ENCODE measurements at regions not wholly inside any gene's neighbourhood (a gene's known extent, or its start where the extent isn't known, plus 50 kb on each side); places are given as distances from the start of the nearest gene placed in this dataset.
"Not testable (repeated sequence)": the region's sequence is repeated elsewhere in the genome, so short reads cannot be mapped to it uniquely, and the experiment has no call there.

- no peaks in the 10 kb centered on the region for H3K27me3 ChIP-seq
- no peaks in the 10 kb centered on the region for H3K36me3 ChIP-seq
- DNase-seq = no peak
- TF ChIP-seq CTCF (IDR thresholded peaks at IDR 0.05; ENCODE audit: low read depth, low read length) = no peak
- H3K9me3 ChIP-seq = no peaks in the 10 kb centered on the region
- no peak overlapping the region for H3K4me3 ChIP-seq (ENCODE audit: low read depth, low read length)
- H3K4me1 ChIP-seq = no peaks in the 10 kb centered on the region
Measured at GRCh38 chr11:23789200-23789853, 707.5 kb upstream of the LUZP2 start.

- Histone ChIP-seq H3K36me3 (no peaks in the 10 kb centered on the region), H3K4me1 (no peaks in the 10 kb centered on the region), H3K9me3 (no peaks in the 10 kb centered on the region), H3K27me3 (no peaks in the 10 kb centered on the region), H3K4me3 (ENCODE audit: low read depth, low read length) (no peak overlapping the region)
- DNase-seq = no peak
- no peak for TF ChIP-seq CTCF (IDR thresholded peaks at IDR 0.05; ENCODE audit: low read depth, low read length)
Measured at GRCh38 chr11:23789938-23790371, 706.9 kb upstream of the LUZP2 start.

- Histone ChIP-seq H3K36me3 (no peaks in the 10 kb centered on the region), H3K9me3 (no peaks in the 10 kb centered on the region), H3K4me3 (ENCODE audit: low read depth, low read length) (no peak overlapping the region), H3K27me3 (no peaks in the 10 kb centered on the region), H3K4me1 (no peaks in the 10 kb centered on the region)
- no peak for TF ChIP-seq CTCF (IDR thresholded peaks at IDR 0.05; ENCODE audit: low read depth, low read length)
- DNase-seq = no peak
Measured at GRCh38 chr11:23797624-23798419, 699.0 kb upstream of the LUZP2 start.

- H3K9me3 ChIP-seq; H3K36me3 ChIP-seq; H3K4me1 ChIP-seq; H3K4me3 ChIP-seq (ENCODE audit: low read depth, low read length); DNase-seq; H3K27me3 ChIP-seq: not testable (repeated sequence)
Measured at GRCh38 chr11:23834306-23834705, 662.5 kb upstream of the LUZP2 start.

- no peaks in the 10 kb centered on the region for H3K9me3 ChIP-seq
- H3K27me3 ChIP-seq = no peaks in the 10 kb centered on the region
- no peaks in the 10 kb centered on the region for H3K4me1 ChIP-seq
- no peak overlapping the region for H3K4me3 ChIP-seq (ENCODE audit: low read depth, low read length)
- TF ChIP-seq CTCF (IDR thresholded peaks at IDR 0.05; ENCODE audit: low read depth, low read length) = no peak
- no peaks in the 10 kb centered on the region for H3K36me3 ChIP-seq
- no peak for DNase-seq
Measured at GRCh38 chr11:23836981-23837380, 659.9 kb upstream of the LUZP2 start.

GRCh38 chr11:23840872-23841271, 656.0 kb upstream of the LUZP2 start:
- no peaks in the 10 kb centered on the region for H3K4me1 ChIP-seq
- H3K36me3 ChIP-seq = no peaks in the 10 kb centered on the region
- DNase-seq = no peak
- no peaks in the 10 kb centered on the region for H3K27me3 ChIP-seq
- no peak for TF ChIP-seq CTCF (IDR thresholded peaks at IDR 0.05; ENCODE audit: low read depth, low read length)
- H3K9me3 ChIP-seq = no peaks in the 10 kb centered on the region
- no peak overlapping the region for H3K4me3 ChIP-seq (ENCODE audit: low read depth, low read length)
